IPS-20b (cell line): ENCODE measurements at regions not wholly inside any gene's neighbourhood (a gene's known extent, or its start where the extent isn't known, plus 50 kb on each side); places are given as distances from the start of the nearest gene placed in this dataset.

Experiments
- H3K27ac ChIP-seq: one replicate; pipeline ENCODE4 v1.5.1; 2013; ENCODE audit warnings: low read length
- H3K27me3 ChIP-seq: 2 replicates; pipeline ENCODE4 v1.6.1; 2013; ENCODE audit warnings: mild to moderate bottlenecking, low read length, inconsistent platforms; ENCODE audit not compliant: insufficient read depth
- H3K36me3 ChIP-seq: 2 replicates; pipeline ENCODE4 v1.6.1; 2013; ENCODE audit warnings: low read depth, mild to moderate bottlenecking, inconsistent platforms, low read length, moderate library complexity; ENCODE audit not compliant: insufficient read depth
- H3K4me1 ChIP-seq: 2 replicates; pipeline ENCODE4 v1.6.1; 2013; ENCODE audit warnings: mild to moderate bottlenecking, control low read depth, inconsistent platforms, low read length, moderate library complexity; ENCODE audit not compliant: insufficient read depth
- H3K4me3 ChIP-seq: 2 replicates; pipeline ENCODE4 v1.5.1; 2013; ENCODE audit warnings: mild to moderate bottlenecking, low read length, inconsistent platforms
- H3K9ac ChIP-seq: 2 replicates; pipeline ENCODE4 v1.6.1; 2013; ENCODE audit warnings: low read depth, mild to moderate bottlenecking, inconsistent platforms, low read length, moderate library complexity
- H3K9me3 ChIP-seq: 2 replicates; pipeline ENCODE4 v1.6.1; 2013; ENCODE audit warnings: mild to moderate bottlenecking, low read depth, low read length, inconsistent platforms; ENCODE audit not compliant: insufficient read depth

GRCh38 chr6:23870496-23870895 is 255.5 kb upstream of the NRSN1 start:
- no peak overlapping the region for H3K9ac ChIP-seq
- H3K9me3 ChIP-seq: no peaks in the 10 kb centered on the region
- H3K4me1 ChIP-seq: no peaks in the 10 kb centered on the region
- no peaks in the 10 kb centered on the region for H3K27me3 ChIP-seq
- no peak overlapping the region for H3K4me3 ChIP-seq
- no peak overlapping the region for H3K27ac ChIP-seq
- H3K36me3 ChIP-seq: no peaks in the 10 kb centered on the region

GRCh38 chr6:23873161-23873560 is 252.9 kb upstream of the NRSN1 start:
- H3K27me3 ChIP-seq: no peaks in the 10 kb centered on the region
- no peak overlapping the region for H3K9ac ChIP-seq
- no peak overlapping the region for H3K4me3 ChIP-seq
- no peaks in the 10 kb centered on the region for H3K9me3 ChIP-seq
- H3K4me1 ChIP-seq: no peaks in the 10 kb centered on the region
- H3K27ac ChIP-seq: no peak overlapping the region
- no peaks in the 10 kb centered on the region for H3K36me3 ChIP-seq

DNA sequence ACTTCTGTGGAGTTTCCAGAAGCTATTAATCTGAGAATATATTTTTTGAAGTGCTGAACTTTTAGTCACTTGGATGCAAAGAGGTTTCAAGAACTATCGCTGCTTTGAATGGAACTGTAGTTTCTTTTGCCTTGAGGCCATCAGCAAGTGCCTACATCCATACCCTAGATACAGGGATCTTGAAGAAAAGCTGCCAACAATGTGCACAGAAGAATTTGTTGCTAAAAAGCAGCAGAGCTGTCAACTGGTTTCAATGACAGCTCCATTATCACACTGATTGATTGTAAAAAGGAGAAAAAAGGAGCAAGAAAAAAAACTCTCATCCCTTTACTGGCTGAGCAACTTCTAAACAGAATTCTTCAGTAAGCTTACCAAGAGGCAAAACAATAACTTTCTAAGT is 251.0 kb upstream of the NRSN1 start:
- no peaks in the 10 kb centered on the region for H3K27me3 ChIP-seq
- H3K27ac ChIP-seq: no peak overlapping the region
- H3K36me3 ChIP-seq: no peaks in the 10 kb centered on the region
- H3K9ac ChIP-seq: no peak overlapping the region
- no peak overlapping the region for H3K4me3 ChIP-seq
- no peaks in the 10 kb centered on the region for H3K4me1 ChIP-seq
- H3K9me3 ChIP-seq: no peaks in the 10 kb centered on the region

- Histone ChIP-seq H3K36me3 (no peaks in the 10 kb centered on the region), H3K9ac (no peak overlapping the region), H3K4me1 (peaks cover 2% of the 10 kb centered on the region; the same call in 1 of the 2 replicates), H3K27me3 (no peaks in the 10 kb centered on the region), H3K27ac (no peak overlapping the region), H3K4me3 (no peak overlapping the region), H3K9me3 (no peaks in the 10 kb centered on the region)
Measured at GRCh38 chr6:23879816-23880215, 246.2 kb upstream of the NRSN1 start.

GRCh38 chr6:23890543-23891227 is 235.3 kb upstream of the NRSN1 start:
- no peak overlapping the region for H3K27ac ChIP-seq
- no peak overlapping the region for H3K4me3 ChIP-seq
- H3K9ac ChIP-seq: no peak overlapping the region
- no peaks in the 10 kb centered on the region for H3K27me3 ChIP-seq
- H3K4me1 ChIP-seq: no peaks in the 10 kb centered on the region
- no peaks in the 10 kb centered on the region for H3K9me3 ChIP-seq
- no peaks in the 10 kb centered on the region for H3K36me3 ChIP-seq

- no peaks in the 10 kb centered on the region for H3K9me3 ChIP-seq
- no peak overlapping the region for H3K27ac ChIP-seq
- no peaks in the 10 kb centered on the region for H3K4me1 ChIP-seq
- no peaks in the 10 kb centered on the region for H3K27me3 ChIP-seq
- H3K9ac ChIP-seq: no peak overlapping the region
- H3K4me3 ChIP-seq: no peak overlapping the region
- no peaks in the 10 kb centered on the region for H3K36me3 ChIP-seq
Measured at GRCh38 chr6:23905133-23905815, 220.7 kb upstream of the NRSN1 start.

DNA sequence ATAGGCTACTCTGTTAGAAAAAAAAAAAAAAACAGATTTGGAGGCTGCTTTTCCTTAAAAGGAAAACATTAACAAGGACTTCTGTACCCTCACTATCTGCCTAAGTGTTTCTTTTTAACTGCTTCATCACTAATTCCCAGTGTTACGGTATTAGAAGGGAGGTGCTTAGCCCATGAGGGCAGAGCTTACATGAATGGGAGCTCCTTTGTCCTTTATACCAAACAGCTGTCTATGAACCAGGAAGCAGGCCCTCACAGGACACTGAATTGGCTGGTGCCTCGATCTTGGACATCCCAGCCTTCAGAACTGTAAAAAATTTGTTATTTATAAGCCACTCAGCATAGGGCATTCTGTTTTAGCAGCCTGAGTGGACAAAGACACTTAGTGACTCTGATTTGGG is 215.6 kb upstream of the NRSN1 start:
- no peaks in the 10 kb centered on the region for H3K27me3 ChIP-seq
- no peak overlapping the region for H3K4me3 ChIP-seq
- no peaks in the 10 kb centered on the region for H3K36me3 ChIP-seq
- no peak overlapping the region for H3K27ac ChIP-seq
- H3K9me3 ChIP-seq: no peaks in the 10 kb centered on the region
- H3K9ac ChIP-seq: no peak overlapping the region
- H3K4me1 ChIP-seq: no peaks in the 10 kb centered on the region

- H3K27me3 ChIP-seq: no peaks in the 10 kb centered on the region
- H3K9me3 ChIP-seq: no peaks in the 10 kb centered on the region
- H3K27ac ChIP-seq: no peak overlapping the region
- H3K9ac ChIP-seq: no peak overlapping the region
- H3K4me1 ChIP-seq: no peaks in the 10 kb centered on the region
- H3K36me3 ChIP-seq: no peaks in the 10 kb centered on the region
- H3K4me3 ChIP-seq: no peak overlapping the region
Measured at GRCh38 chr6:23927935-23928334, 198.1 kb upstream of the NRSN1 start.

DNA sequence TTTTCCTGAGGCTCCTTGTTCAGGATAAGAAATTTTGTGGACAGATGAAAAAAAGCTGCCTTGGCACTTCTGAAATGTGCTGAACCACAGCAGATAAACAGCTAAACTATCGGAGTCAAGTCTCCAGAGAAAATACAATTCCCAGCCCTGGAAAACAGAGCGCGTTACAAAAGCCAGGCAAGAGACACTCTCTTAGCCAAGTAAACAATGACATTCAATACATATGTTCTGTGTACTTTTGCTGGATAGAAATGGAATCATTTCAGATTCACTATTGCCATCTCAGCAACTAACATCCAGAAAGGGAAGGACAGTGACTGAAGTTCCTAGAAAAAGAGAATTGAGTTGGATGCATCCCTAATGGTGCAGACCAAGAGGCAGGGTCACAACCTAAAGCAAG is 196.8 kb upstream of the NRSN1 start:
- no peaks in the 10 kb centered on the region for H3K9me3 ChIP-seq
- H3K27me3 ChIP-seq: no peaks in the 10 kb centered on the region
- no peaks in the 10 kb centered on the region for H3K36me3 ChIP-seq
- no peak overlapping the region for H3K9ac ChIP-seq
- no peaks in the 10 kb centered on the region for H3K4me1 ChIP-seq
- no peak overlapping the region for H3K27ac ChIP-seq
- no peak overlapping the region for H3K4me3 ChIP-seq

- H3K9me3 ChIP-seq: no peaks in the 10 kb centered on the region
- no peaks in the 10 kb centered on the region for H3K27me3 ChIP-seq
- H3K27ac ChIP-seq: no peak overlapping the region
- no peak overlapping the region for H3K4me3 ChIP-seq
- H3K9ac ChIP-seq: no peak overlapping the region
- no peaks in the 10 kb centered on the region for H3K36me3 ChIP-seq
- H3K4me1 ChIP-seq: peaks cover 3% of the 10 kb centered on the region; the same call in 1 of the 2 replicates
Measured at GRCh38 chr6:23940466-23940865, 185.5 kb upstream of the NRSN1 start.

DNA sequence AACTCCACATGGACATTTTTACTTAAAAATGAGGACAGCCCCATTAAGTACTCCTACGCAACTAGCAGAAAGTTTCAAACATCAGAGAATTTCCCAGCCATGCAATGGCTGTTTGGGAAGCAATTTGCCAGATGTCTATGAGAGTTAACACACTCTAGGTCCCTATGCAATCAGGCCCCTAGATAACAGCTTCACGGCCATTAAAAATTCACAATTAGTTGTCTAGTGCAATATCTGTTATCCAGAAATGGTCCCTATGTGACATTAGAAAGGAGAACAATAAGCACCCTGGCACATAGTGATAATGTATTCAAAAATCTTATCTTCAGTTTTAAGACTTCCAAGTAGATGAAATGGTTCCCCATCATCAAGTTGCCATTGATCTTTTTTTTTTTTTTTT is 174.3 kb upstream of the NRSN1 start:
- no peaks in the 10 kb centered on the region for H3K9me3 ChIP-seq
- H3K4me1 ChIP-seq: peaks cover 2% of the 10 kb centered on the region
- no peak overlapping the region for H3K4me3 ChIP-seq
- no peak overlapping the region for H3K9ac ChIP-seq
- H3K27me3 ChIP-seq: no peaks in the 10 kb centered on the region
- no peak overlapping the region for H3K27ac ChIP-seq
- H3K36me3 ChIP-seq: no peaks in the 10 kb centered on the region

- Histone ChIP-seq H3K27ac (no peak overlapping the region), H3K36me3 (no peaks in the 10 kb centered on the region), H3K4me3 (no peak overlapping the region), H3K9ac (no peak overlapping the region), H3K27me3 (no peaks in the 10 kb centered on the region), H3K4me1 (peaks cover 2% of the 10 kb centered on the region), H3K9me3 (no peaks in the 10 kb centered on the region)
Measured at GRCh38 chr6:23952245-23952644, 173.8 kb upstream of the NRSN1 start.
